ENCODE measurements at regions not wholly inside any gene's neighbourhood (a gene's known extent, or its start where the extent isn't known, plus 50 kb on each side); places are given as distances from the start of the nearest gene placed in this dataset.
A peak's percentile ranks its signal among the peaks of the same experiment; 100 is the strongest.

- DNase-seq, result no peak
Measured at GRCh38 chr20:51917886-51918535, 115.7 kb upstream of the SALL4 start.

- DNase-seq, result no peak
Measured at GRCh38 chr20:51916244-51916643, 113.9 kb upstream of the SALL4 start.

GRCh38 chr20:51914758-51915157 is 112.4 kb upstream of the SALL4 start:
- DNase-seq, result no peak

GRCh38 chr20:51910321-51911050 is 108.2 kb upstream of the SALL4 start:
- DNase-seq, result no peak

GRCh38 chr20:51906679-51907078 is 104.4 kb upstream of the SALL4 start:
- DNase-seq, result no peak

- peak; percentile 8 for DNase-seq
Measured at GRCh38 chr20:51906049-51906448, 103.7 kb upstream of the SALL4 start.

DNA sequence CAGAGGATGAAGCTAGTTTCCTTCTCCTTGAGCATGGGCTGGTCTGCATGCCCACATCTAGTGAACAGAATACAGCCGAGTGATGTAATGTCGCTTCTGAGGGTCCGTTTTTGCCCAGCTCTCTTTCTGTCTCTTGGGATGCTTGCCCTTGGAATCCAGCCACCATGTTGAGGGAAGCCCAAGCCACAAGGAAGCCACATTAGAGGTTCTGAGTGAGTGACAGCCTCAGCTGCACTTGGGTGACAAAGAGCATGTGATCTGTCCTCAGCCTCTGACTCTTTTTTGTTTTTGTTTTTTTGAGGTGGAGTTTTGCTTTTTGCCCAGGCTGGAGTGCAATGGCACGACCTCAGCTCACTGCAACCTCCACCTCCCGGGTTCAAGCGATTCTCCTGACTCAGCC is 100.6 kb upstream of the SALL4 start:
- DNase-seq, result no peak

DNA sequence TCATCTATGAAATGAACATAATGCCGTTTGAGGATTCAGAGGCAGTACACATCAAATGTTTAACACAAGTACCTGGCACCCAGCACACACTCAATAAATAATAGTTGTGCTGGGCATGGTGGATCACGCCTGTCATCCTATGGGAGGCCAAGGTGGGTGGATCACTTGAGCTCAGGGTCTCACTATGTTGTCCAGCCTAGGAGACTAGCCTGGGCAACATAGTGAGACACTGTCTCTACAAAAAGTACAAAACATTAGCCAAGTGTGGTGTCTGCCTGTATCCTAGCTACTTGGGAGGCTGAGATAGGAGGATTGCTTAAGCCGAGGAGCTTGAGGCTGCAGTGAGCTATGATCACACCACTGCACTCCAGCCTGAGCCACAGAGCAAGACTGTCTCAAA is 98.1 kb upstream of the SALL4 start:
- no peak for DNase-seq

GRCh38 chr20:51899674-51900073 is 97.4 kb upstream of the SALL4 start:
- DNase-seq, result no peak

- DNase-seq, result no peak
Measured at GRCh38 chr20:51898788-51899187, 96.5 kb upstream of the SALL4 start.

DNA sequence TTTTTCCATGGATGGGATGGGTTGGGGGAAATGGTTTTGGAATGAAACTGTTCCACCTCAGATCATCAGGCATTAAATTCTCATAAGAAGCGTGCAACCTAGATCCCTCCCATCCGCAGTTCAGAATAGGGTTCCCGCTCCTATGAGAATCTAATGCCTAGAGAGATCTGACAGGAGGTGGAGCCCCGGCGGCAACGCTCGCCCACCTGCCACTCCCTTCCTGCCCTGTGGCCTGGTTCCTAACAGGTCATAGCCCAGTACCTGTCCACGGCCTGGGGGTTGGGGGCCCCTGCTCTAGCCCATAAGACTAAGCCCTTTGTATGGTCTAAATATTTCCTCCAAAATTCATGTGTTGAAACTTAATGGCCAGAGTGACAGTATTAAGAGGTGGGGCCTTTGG is 92.3 kb upstream of the SALL4 start:
- DNase-seq, result no peak

- no peak for DNase-seq
Measured at GRCh38 chr20:51894201-51894600, 91.9 kb upstream of the SALL4 start.

DNA sequence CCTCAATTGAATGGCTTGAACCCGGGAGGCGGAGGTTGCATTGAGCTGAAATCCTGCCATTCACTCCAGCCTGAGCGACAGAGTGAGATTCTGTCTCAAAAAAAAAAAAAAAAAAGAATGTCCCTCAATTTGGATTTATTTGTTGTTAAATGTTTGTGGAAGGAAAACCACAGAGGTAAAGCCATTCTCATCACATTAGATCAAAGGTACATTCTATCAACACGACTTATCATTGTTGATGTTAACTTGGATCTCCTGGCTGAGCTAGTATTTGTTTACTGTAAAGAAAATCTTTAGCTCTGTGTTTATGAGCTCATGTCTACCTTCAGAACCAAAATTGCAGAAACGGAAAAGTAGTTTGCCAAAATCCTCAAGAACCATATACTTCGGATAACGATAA is 91.4 kb upstream of the SALL4 start:
- no peak for DNase-seq

DNA sequence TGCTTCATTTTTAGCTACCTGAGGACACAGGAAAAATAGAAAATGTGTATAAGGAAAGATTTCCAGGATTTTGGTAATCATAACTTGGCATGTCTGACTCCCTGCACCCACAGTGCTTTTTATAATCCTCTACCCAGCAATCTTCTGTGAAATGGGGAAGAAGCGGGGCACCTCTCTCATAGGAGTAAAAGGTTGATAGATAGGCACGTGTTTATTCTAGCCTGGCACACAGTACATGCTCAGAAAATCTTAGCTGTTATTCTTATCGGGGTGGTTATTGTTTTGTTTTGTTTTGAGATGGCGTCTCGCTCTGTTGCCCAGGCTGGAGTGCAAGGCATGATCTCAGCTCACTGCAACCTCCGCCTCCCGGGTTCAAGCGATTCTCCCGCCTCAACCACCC is 87.7 kb upstream of the SALL4 start:
- DNase-seq, result no peak

GRCh38 chr20:51889466-51889865 is 87.1 kb upstream of the SALL4 start:
- no peak for DNase-seq

GRCh38 chr20:51888291-51888690 is 86.0 kb upstream of the SALL4 start:
- DNase-seq, result no peak

DNA sequence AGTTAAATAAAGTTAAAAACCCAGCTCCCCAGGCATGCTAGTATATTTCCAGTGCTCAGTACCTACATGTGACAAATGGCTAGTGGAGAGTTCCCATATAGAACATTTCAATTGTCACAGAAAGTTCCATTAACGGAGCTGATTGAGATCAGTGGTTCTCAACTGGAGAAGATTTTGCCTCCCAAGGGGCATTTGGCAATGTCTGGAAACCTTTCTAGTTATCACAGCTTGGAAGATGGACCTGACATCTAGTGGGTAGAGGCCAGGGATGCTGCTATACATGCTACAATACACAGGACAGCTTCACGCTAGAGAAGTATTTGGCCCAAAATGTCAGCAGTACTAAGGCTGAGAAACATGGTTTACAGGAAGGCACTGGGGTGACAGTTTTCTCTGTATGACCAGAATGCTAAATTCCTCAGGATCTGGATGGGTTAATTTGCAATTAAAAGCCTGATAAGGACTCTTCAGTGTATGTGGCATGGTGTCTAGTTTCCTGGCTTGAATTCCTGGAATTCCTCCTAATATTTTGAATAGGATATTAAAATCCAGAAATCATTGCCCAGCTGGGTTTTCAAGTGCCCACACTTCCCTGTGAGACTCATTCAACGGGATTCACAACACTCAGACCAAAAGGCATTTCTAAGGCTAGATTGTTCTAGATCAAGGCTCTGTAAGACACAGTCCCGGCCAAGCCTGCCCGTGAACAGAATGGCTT is 84.7 kb upstream of the SALL4 start:
- DNase-seq, result no peak

DNA sequence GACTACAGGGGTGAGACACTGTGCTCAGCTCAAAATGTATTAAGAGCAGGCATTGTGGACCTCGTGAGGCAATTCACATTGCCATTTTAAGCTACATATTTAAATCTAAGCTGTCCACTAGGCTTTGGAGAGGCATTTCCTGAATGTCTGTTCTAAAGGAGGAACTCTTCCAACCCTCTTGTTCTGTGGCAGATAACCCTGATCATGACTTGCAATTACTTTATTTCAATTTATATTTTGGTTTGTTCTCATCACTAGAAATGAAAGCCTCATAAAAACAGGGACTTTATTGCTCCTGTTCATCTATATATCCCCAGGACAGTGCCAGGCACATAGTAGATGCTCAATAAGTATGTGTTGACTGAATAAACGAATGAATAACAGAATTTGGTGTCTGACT is 84.0 kb upstream of the SALL4 start:
- no peak for DNase-seq

- no peak for DNase-seq
Measured at GRCh38 chr20:51884561-51884960, 82.2 kb upstream of the SALL4 start.

GRCh38 chr20:51880188-51880587 is 77.9 kb upstream of the SALL4 start:
- DNase-seq, result no peak

DNA sequence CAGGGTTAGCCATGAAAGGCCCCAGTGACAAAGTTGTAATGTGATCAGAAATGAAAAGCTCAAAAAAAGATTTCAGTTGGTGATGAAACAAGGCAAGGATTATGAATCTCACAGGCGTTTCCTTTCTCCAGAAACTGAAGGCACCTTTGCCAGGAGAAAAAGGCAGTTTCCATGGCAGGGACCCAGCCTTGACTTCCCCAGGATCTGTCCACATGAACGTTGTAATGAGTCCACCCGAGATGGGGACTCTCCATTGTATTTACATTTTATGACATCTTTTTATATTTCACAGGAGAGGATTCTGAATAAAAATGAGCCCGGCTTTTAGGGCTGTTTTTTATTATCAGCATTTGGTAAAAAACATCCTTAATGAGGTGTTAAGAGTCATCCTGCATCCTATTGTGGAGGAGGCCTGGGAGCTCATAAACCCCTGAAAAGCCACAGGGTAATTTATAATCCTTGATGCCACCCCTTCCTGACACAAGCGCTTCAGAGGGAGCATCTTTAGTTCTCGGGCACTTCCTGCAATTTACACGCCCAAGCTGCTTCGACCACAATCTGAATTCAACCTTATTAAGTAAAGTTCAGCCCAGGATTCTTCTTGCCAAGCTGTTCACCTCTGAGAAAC is 74.1 kb upstream of the SALL4 start:
- DNase-seq, result no peak

DNA sequence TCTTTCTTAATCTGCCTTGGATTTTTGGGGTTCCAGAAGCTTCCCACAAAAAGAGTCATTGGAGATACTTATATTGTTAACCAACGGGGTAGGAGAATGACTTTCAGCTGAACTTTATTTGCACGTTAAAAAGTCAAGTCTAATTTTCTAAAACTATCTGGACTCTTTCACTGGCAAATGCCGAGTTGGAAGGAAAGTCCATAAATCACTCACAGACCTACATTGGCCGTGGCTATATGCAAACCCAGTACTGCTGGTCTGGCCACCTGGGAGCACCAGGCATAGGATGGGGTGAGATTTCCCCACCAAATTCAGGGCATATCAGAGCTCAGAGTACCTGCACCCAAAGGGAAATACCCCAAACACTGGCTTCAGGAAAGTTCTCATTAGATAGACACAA is 71.3 kb upstream of the SALL4 start:
- no peak for DNase-seq

- DNase-seq, result no peak
Measured at GRCh38 chr20:51871943-51872342, 69.6 kb upstream of the SALL4 start.

DNA sequence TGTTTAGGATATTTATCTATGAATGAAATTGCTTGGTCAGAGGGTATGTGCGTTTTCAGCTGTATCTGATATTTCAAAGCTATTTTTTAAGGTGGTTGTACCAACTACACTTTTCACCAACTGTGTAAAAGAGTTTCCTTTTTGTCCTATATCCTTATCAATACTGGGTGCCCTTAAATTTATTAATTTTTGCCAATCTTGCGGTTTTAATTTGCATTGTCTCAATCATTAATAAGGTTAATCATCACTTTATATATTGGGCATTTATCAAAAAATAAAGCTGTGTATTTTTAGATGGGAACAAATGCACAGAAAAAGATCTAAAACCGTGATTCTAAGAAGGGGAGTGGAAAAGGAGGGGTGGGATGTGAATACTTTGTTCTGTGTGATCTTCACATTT is 66.7 kb upstream of the SALL4 start:
- no peak for DNase-seq
